ENCODE measurements at regions not wholly inside any gene's neighbourhood (a gene's known extent, or its start where the extent isn't known, plus 50 kb on each side); places are given as distances from the start of the nearest gene placed in this dataset.

GRCh38 chr14:82091097-82091496 lies 557.4 kb upstream of the SEL1L start:
- Histone ChIP-seq H3K36me3 (ENCODE audit: insufficient read depth, low read length) (no peaks in the 10 kb centered on the region), H3K27me3 (ENCODE audit: control insufficient read depth in 1 of 2, insufficient read depth in 2 of 2, low read length in 2 of 2) (no peaks in the 10 kb centered on the region), H3K9me3 (ENCODE audit: control insufficient read depth in 1 of 2, insufficient read depth in 1 of 2, low read length in 2 of 2) (peaks cover 0 to 14% of the 10 kb centered on the region in 2 experiments), H3K4me1 (ENCODE audit: insufficient read depth, low read length) (no peaks in the 10 kb centered on the region), H3K27ac (ENCODE audit: low read depth in 1 of 2, low read length in 2 of 2) (no peak overlapping the region), H3K4me3 (ENCODE audit: low read length) (no peak overlapping the region)
- no peak for TF ChIP-seq CTCF (IDR thresholded peaks at IDR 0.05)
- no peaks in the 10 kb centered on the region for H3K36me3 Mint-ChIP-seq (ENCODE audit: low read depth)
- ChIA-PET CTCF (no interaction called here), POLR2A (no interaction called here)
- ATAC-seq (ENCODE audit: poor library complexity) (no peak), DNase-seq (no peak)
- no peaks in the 10 kb centered on the region for H3K4me1 Mint-ChIP-seq (ENCODE audit: low read depth)
- no peak overlapping the region for H3K27ac Mint-ChIP-seq
- H3K9me3 Mint-ChIP-seq: peaks cover 6% of the 10 kb centered on the region
- no peak overlapping the region for H3K4me3 Mint-ChIP-seq
- H3K27me3 Mint-ChIP-seq: no peaks in the 10 kb centered on the region
- intact Hi-C loops (cut with DNase I, micrococcal nuclease): no loop called here

GRCh38 chr14:82094829-82095345 lies 561.2 kb upstream of the SEL1L start:
- Histone ChIP-seq H3K27me3 (ENCODE audit: control insufficient read depth in 1 of 2, insufficient read depth in 2 of 2, low read length in 2 of 2) (no peaks in the 10 kb centered on the region), H3K4me1 (ENCODE audit: insufficient read depth, low read length) (no peaks in the 10 kb centered on the region), H3K36me3 (ENCODE audit: insufficient read depth, low read length) (no peaks in the 10 kb centered on the region), H3K9me3 (ENCODE audit: control insufficient read depth in 1 of 2, insufficient read depth in 1 of 2, low read length in 2 of 2) (peaks cover 0 to 5% of the 10 kb centered on the region in 2 experiments), H3K27ac (ENCODE audit: low read depth in 1 of 2, low read length in 2 of 2) (no peak overlapping the region), H3K4me3 (ENCODE audit: low read length) (no peak overlapping the region)
- intact Hi-C loops (cut with DNase I, micrococcal nuclease): no loop called here
- Mint-ChIP-seq H3K27ac (no peak overlapping the region), H3K27me3 (no peaks in the 10 kb centered on the region), H3K36me3 (ENCODE audit: low read depth) (no peaks in the 10 kb centered on the region), H3K4me3 (no peak overlapping the region), H3K9me3 (peaks cover 7% of the 10 kb centered on the region), H3K4me1 (ENCODE audit: low read depth) (no peaks in the 10 kb centered on the region)
- CTCF ChIA-PET: no interaction called here
- POLR2A ChIA-PET: no interaction called here
- TF ChIP-seq CTCF (IDR thresholded peaks at IDR 0.05): no peak
- no peak for DNase-seq
- no peak for ATAC-seq (ENCODE audit: poor library complexity)

GRCh38 chr14:82104013-82104412 lies 570.4 kb upstream of the SEL1L start:
- Mint-ChIP-seq H3K4me1 (ENCODE audit: low read depth) (no peaks in the 10 kb centered on the region), H3K9me3 (peaks cover 3% of the 10 kb centered on the region), H3K27me3 (no peaks in the 10 kb centered on the region), H3K36me3 (ENCODE audit: low read depth) (no peaks in the 10 kb centered on the region), H3K4me3 (no peak overlapping the region), H3K27ac (no peak overlapping the region)
- no peak for DNase-seq
- ChIA-PET CTCF (no interaction called here), POLR2A (no interaction called here)
- Histone ChIP-seq H3K27ac (ENCODE audit: low read depth in 1 of 2, low read length in 2 of 2) (no peak overlapping the region), H3K4me3 (ENCODE audit: low read length) (no peak overlapping the region), H3K4me1 (ENCODE audit: insufficient read depth, low read length) (no peaks in the 10 kb centered on the region), H3K9me3 (ENCODE audit: control insufficient read depth in 1 of 2, insufficient read depth in 1 of 2, low read length in 2 of 2) (peaks cover 0 to 5% of the 10 kb centered on the region in 2 experiments), H3K27me3 (ENCODE audit: control insufficient read depth in 1 of 2, insufficient read depth in 2 of 2, low read length in 2 of 2) (no peaks in the 10 kb centered on the region), H3K36me3 (ENCODE audit: insufficient read depth, low read length) (no peaks in the 10 kb centered on the region)
- no peak for TF ChIP-seq CTCF (IDR thresholded peaks at IDR 0.05)
- ATAC-seq (ENCODE audit: poor library complexity): no peak
- intact Hi-C loops (cut with DNase I, micrococcal nuclease): no loop called here

Measured in CD4-positive, alpha-beta T cell (primary cell).